Peyer's patch (tissue), 4 donors: ENCODE measurements at regions not wholly inside any gene's neighbourhood (a gene's known extent, or its start where the extent isn't known, plus 50 kb on each side); places are given as distances from the start of the nearest gene placed in this dataset.

Experiments
- DNase-seq, 3 donors: peaks; one replicate each; pipeline ENCODE4 v3.0.0-alpha.2; 2017 to 2019
- H3K27ac ChIP-seq, 4 donors: fragments of 200-600 bp; sonication (generic); one replicate each; pipeline ENCODE4 v1.5.1; 2016 to 2019
- H3K27me3 ChIP-seq, 2 donors: fragments of 200-600 bp; sonication (generic); one replicate each; pipeline ENCODE4 v1.5.1; 2019
- H3K36me3 ChIP-seq, 3 donors: fragments of 200-600 bp; sonication (generic); one replicate each; pipeline ENCODE4 v1.5.1; 2016 to 2019
- H3K4me1 ChIP-seq, 4 donors: fragments of 200-600 bp; sonication (generic); one replicate each; pipeline ENCODE4 v1.5.1; 2016 to 2019
- H3K4me3 ChIP-seq, 4 donors: fragments of 200-600 bp; sonication (generic); 1 replicate in 3 of 4; 2 replicates in 1 of 4; pipeline ENCODE4 v1.5.1; 2016 to 2019; ENCODE audit warnings: mild to moderate bottlenecking in 1 of 4
- H3K9me3 ChIP-seq, 4 donors: fragments of 200-600 bp; sonication (generic); one replicate each; pipeline ENCODE4 v1.5.1; 2016 to 2019; ENCODE audit warnings: mild to moderate bottlenecking in 1 of 4
- CTCF ChIP-seq, 6 experiments: fragments of 450-650 bp in 4 of 6; fragments of 200-600 bp in 2 of 6; sonication (generic) in 1 of 6; IDR thresholded peaks; one replicate each; pipeline ENCODE4 v1.5.1; 2017 to 2019; ENCODE audit warnings: antibody characterized with exemption in 6 of 6, mild to moderate bottlenecking in 3 of 6, moderate library complexity in 1 of 6
- POLR2A ChIP-seq, 2 donors: fragments of 450-650 bp; IDR thresholded peaks; one replicate each; pipeline ENCODE4 v1.5.1; 2017; ENCODE audit warnings: antibody characterized with exemption in 2 of 2, mild to moderate bottlenecking in 2 of 2, moderate library complexity in 2 of 2

- no peak for TF ChIP-seq POLR2A (IDR thresholded peaks at IDR 0.05)
- TF ChIP-seq CTCF (IDR thresholded peaks at IDR 0.05) = no peak
- DNase-seq = no peak
- no peaks in the 10 kb centered on the region for H3K4me1 ChIP-seq
- H3K9me3 ChIP-seq = peaks cover 0 to 18% (median 0%) of the 10 kb centered on the region in 4 donors
- no peaks in the 10 kb centered on the region for H3K27me3 ChIP-seq
- no peaks in the 10 kb centered on the region for H3K36me3 ChIP-seq
- H3K27ac ChIP-seq = no peak overlapping the region
- no peak overlapping the region for H3K4me3 ChIP-seq
Measured at GRCh38 chr12:89189448-89189847, 162.9 kb downstream of the DUSP6 start.

DNA sequence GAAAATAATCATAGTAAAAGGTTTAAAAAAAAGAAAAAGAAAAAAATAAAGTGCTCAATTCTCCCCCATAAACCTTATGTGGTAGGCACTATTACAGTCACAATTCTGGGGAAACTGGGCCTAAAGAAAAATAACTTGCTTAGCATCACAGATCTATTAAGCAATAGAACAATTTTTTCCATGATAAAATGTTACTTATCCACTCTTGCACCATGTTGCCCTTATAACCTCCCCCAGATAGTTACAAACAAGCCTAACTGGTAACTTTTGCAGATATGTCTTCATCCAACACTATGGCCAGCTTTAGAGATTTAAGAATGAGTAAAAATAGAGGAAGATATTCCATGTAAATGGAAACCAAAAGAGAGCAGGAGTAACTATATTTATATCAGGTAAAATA lies 164.8 kb downstream of the DUSP6 start:
- no peaks in the 10 kb centered on the region for H3K36me3 ChIP-seq
- TF ChIP-seq CTCF (IDR thresholded peaks at IDR 0.05) = no peak
- no peak for TF ChIP-seq POLR2A (IDR thresholded peaks at IDR 0.05)
- no peaks in the 10 kb centered on the region for H3K27me3 ChIP-seq
- no peaks in the 10 kb centered on the region for H3K4me1 ChIP-seq
- peaks cover 0 to 18% (median 0%) of the 10 kb centered on the region in 4 donors for H3K9me3 ChIP-seq
- H3K27ac ChIP-seq = no peak overlapping the region
- no peak for DNase-seq
- no peak overlapping the region for H3K4me3 ChIP-seq

- no peak overlapping the region for H3K27ac ChIP-seq
- no peaks in the 10 kb centered on the region for H3K36me3 ChIP-seq
- peaks cover 0 to 18% (median 0%) of the 10 kb centered on the region in 4 donors for H3K9me3 ChIP-seq
- TF ChIP-seq CTCF (IDR thresholded peaks at IDR 0.05) (no peak), POLR2A (IDR thresholded peaks at IDR 0.05) (no peak)
- H3K4me1 ChIP-seq = no peaks in the 10 kb centered on the region
- no peak for DNase-seq
- no peak overlapping the region for H3K4me3 ChIP-seq
- H3K27me3 ChIP-seq = no peaks in the 10 kb centered on the region
Measured at GRCh38 chr12:89185889-89186288, 166.4 kb downstream of the DUSP6 start.

DNA sequence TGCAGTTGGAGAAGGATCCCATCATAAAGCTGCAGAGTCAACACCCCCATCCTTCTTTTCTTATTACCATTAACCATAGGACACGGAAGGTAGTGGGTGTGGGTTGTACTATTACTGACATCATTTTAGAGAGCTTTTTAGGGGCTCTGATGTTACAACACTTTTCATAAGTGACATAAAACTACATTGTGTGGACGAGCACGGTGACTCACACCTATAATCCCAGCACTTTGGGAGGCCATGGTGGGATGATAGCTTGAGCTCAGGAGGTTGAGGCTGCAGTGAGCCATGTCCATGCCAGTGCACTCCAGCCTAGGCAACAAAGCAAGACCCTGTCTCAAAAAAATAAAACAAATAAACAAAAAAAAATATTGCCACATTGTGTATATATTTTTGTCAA lies 167.1 kb downstream of the DUSP6 start:
- H3K36me3 ChIP-seq = no peaks in the 10 kb centered on the region
- H3K27ac ChIP-seq = no peak overlapping the region
- H3K4me1 ChIP-seq = no peaks in the 10 kb centered on the region
- no peak for DNase-seq
- H3K4me3 ChIP-seq = no peak overlapping the region
- no peak for TF ChIP-seq CTCF (IDR thresholded peaks at IDR 0.05)
- TF ChIP-seq POLR2A (IDR thresholded peaks at IDR 0.05) = no peak
- no peaks in the 10 kb centered on the region for H3K27me3 ChIP-seq
- peaks cover 0 to 11% (median 0%) of the 10 kb centered on the region in 4 donors for H3K9me3 ChIP-seq

GRCh38 chr12:89183985-89184435 lies 168.3 kb downstream of the DUSP6 start:
- Histone ChIP-seq H3K36me3 (no peaks in the 10 kb centered on the region), H3K27ac (no peak overlapping the region), H3K27me3 (no peaks in the 10 kb centered on the region), H3K4me3 (no peak overlapping the region), H3K9me3 (peaks cover 0 to under 1% (median 0%) of the 10 kb centered on the region in 4 donors), H3K4me1 (no peaks in the 10 kb centered on the region)
- TF ChIP-seq POLR2A (IDR thresholded peaks at IDR 0.05) = no peak
- TF ChIP-seq CTCF (IDR thresholded peaks at IDR 0.05) = no peak
- peak in 1 of 3 donors; percentile 49 for DNase-seq
